EH (cell line): ENCODE measurements at regions not wholly inside any gene's neighbourhood (a gene's known extent, or its start where the extent isn't known, plus 50 kb on each side); places are given as distances from the start of the nearest gene placed in this dataset.

Source experiments
- DNase-seq: peaks from one replicate; pipeline ENCODE4 v3.0.0-alpha.2; 2015; ENCODE audit warnings: low read depth

DNA sequence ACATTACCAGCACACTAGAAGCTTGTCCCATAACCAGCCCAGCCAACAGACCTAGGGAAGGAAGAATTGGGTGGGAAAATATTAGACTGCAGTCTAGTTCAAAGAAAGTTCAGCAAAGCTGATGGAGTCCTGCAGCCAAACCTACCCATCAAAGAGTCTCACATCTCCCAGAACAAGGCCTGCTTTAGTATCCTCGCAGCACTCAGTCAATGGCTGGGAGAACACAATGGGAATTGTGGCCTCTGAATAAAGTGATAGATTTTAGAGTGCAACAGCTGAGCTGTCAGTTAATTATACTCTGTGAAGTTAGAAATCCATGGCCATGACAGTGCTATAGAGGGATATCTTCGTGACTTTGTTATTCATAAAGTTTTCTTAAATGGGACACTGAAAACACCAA, 207.2 kb upstream of the NAALADL2 start:
- DNase-seq: no peak

DNA sequence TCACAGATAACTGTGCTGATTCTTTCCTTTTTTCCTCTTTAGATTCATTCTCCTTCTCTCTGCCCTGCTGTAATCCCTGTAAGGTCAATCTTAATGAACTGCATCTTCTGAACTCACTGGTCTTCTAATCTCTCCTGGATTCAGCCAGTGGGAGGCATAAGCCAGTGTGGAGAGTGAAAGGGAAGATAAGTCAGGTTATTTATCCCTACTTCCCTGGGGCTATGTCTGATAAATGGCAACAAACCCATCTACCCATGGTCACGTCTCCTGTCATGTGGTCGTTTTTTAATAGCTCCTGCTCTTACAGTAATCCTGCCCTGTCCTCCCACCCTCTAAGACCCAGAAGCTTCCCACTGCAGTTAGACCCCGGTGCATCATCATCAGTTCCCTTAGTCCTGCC, 199.6 kb upstream of the NAALADL2 start:
- no peak for DNase-seq

DNA sequence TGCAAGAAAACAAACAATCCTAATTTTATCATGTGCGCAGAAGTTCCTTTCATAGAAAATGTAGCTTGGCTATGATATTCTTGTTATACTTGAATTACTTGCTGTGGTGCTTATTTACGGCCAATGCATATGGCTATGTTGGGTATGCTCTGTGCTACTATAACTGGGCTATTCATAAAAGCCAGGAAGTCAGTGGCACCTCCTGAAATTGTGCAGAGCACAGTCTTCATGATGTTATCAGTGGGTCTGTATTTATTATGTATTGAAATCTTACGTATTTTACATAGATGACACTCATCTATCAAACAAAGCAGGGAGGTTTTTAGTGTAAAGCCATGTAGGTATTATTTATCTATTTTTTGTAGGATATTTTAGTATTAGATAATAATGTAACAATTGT, 196.5 kb upstream of the NAALADL2 start:
- no peak for DNase-seq

DNA sequence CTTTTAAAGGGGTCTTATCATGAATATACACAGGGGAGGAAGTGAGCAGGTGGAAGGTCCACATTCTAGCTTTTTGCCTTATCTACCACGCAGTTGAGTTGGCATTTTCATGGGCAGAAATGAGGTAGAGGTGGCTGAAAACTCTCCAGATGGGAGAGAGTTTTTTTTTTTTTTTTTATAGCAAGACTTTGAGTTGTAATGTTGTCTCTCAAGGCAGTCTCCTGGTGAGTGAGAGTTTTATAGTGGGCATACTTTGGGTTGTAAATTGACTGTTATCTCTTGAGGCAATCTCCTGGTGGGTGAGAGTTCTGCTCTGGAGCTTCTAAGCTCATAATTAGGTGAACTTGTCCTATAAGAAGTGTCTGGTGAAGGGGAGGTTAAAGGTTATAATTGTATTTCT, 191.7 kb upstream of the NAALADL2 start:
- DNase-seq: no peak

DNA sequence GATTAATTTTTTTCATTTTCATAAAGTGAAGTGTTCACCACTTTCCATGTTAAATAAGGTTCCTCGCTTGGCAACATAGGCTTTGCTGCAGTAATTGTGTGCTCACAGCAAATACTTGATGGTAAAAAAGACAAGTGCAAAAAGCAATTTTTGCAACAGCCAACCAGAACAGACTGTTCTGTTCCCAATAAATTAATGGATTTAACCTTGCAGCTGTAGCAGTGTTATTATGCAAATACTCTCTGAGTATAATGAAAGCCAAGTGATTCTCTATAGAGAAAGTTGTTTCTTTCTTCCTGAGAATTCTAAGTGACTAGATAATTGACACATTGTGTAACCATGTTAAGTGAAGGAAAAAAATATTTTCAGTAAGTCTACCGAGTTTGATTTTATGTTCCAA, 183.7 kb upstream of the NAALADL2 start:
- no peak for DNase-seq

DNA sequence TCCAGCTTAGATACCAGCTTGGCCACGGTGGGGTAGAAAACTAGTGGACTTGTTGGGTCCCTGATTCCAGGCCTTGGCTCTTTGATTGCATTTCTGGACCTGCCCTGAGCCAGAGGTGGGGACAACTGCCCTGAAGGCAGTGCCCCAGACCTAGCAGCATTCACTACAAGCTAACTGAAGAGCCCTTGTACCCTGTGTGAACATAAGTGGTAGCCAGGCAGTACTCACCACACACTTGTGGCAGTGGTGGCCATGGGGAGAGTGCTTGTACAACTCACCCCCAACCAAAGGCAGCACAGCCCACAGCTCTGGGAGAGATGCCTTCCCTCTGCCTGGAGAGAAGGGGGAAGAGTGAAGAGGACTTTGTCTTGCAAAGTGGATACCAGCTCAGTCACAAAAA, 177.3 kb upstream of the NAALADL2 start:
- DNase-seq: no peak

DNA sequence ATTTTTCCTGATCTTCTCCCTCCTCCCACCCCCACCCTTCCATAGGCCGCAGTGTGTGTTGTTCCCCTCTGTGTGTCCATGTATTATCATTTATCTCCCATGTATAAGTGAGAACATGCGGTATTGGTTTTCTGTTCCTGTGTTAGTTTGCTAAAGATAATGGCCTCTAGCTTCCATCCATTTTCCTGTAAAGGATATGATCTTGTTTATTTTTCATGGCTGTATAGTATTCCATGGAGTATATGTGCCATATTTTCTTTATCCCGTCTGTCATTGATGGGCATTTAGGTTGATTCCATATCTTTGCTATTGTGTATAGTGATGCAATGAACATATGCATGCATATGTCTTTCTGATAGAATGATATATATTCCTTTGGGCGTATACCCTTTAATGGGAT, 173.3 kb upstream of the NAALADL2 start:
- DNase-seq: no peak

DNA sequence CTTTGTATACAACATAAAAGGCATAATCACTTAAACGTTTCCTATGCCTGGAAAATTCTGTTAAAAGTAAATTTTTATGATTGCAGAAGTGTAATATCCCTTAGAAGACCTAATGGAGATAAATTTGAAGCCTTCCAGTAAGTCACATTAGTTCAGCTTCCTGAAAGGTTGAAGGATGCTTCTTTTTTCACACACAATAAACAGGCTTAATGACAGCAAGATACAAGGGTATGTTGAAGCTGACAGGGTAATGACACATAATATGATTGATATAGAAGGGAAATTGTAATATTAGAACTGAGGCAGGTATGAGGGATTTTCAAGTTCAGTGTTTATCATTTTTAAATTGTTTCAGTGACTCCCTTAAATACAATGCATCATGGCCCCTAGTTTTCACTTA, 161.8 kb upstream of the NAALADL2 start:
- no peak for DNase-seq

DNA sequence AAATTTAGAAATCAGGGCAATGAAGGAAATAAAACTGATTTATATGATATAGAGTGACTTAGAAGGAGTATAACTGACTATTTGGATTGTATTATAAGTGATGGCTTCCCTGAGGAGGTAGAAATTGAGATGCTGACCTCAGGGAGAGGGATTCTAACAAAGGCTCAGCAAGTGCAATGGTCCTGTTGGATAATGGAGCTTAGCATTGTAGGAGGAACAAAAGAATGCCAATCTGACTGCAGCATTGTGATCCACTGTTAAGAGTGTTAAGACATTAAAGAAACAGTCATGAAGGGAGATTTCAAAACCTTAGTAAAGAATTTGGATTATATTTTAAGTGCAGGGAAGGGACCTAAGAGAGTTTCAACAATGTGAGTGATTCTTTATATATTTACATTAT, 158.4 kb upstream of the NAALADL2 start:
- no peak for DNase-seq

DNA sequence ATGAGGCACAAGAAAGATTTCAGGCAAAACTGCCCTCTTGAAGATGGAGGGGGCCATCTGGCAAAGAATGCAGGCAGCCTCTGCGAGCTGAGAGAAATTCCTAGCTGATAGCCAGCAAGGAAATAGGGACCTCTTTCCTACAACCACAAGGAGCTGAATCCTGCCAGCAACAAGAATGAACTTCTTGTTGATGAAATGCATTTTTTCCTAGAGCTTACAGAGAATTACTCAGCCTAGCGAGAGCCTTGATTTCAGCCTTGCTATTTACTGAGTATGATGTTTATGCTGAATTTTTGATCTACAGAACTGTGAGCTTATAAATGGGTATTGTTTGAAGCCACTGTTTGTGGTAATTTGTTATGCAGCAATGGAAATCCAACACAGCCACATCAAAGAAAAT, 148.5 kb upstream of the NAALADL2 start:
- DNase-seq: peak; percentile 50

DNA sequence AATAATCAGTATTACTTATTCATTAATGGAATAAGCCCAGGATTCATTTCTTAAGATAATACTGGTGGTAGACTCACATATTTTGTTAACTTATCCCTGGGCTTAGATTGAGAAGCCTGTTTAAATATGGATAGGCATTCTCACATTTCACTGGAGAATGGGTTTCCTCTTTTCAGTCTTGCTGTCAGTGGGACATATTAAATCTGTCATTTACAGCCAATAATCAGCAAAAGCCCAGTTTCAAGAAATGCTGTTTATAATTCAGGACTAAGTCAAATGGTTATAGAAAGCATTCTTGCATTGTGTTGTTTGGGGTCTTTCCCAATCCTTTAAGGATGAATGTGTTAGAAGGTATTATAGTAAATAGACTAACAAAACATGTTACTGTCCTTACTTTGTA, 143.7 kb upstream of the NAALADL2 start:
- no peak for DNase-seq

DNA sequence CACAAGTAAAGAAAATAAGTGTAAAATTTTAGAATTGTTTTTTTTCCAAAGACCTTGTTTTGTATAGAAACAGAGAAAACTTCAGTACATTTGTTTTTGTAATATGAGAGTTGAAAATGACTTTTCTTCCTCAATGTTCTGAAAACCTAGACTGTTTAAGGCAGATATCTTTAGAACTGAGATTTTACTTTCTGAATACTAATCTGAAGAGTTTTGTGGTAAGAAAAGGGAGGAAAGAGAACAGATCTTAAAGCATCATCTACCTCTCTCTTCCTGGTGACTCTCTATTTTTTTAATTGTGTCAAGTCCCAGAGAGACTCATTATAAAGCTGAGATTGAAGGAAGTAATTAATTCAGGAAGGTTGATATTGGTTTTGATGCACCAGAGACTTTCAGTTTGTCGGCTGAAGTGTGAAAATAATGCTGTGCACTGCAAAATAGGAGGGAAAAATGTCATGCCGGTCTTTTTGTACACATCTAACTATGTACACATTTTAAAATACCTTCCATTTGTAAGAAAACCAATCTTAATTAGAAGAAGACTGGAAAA, 142.1 kb upstream of the NAALADL2 start:
- no peak for DNase-seq

DNA sequence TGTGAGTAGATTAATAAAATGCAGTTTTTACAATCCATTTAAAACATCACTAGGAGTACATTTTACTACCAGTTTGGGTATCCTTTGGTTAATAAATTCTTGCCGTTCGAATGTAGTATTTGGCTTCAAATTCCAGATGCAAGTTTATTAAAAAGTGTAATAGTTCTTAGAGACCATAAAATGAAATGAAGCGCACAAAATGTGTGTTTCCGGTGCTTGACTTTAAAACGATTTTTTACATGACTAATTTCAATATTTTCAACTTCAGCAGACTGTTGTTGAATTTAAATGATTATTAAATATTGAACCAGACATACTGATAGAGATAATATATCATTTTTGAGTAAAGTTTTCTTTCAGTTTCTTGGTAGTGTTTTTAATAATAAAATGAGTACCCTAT, 138.4 kb upstream of the NAALADL2 start:
- no peak for DNase-seq

DNA sequence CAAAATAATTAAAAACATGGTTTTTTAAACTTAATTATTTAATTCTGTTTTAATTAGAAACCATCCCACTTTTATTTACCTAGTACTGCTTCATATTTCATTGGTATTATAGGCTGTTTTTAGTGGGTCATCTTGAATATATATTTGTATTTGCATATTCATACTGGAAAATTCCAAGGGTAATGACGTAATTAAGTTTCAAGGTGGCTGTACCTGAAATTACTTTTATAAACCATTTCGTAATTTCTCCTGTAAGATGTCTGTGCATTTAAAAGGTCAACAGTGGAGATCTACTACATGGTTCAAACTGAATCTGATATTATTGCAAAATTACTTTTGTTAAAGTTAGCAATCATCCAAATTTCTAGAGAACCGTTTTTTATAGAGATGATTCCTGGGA, 133.8 kb upstream of the NAALADL2 start:
- DNase-seq: no peak

DNA sequence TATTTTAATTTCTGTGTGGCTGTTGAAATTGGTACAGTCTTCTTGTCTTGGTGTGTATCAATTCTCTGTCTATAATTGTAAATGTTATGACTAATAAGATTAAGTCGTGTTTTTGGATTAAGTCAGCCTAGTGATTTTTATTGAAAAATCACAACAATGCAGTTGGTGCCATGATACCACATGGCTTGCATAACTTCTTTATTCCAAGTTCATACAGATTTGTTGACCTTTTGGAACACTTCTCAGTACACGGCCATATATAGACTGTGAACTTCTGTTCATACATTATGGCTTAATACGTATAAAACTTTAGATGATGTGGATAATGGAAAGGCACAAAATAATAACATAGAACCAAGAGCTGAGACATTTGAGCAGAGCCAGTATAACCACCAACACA, 121.2 kb upstream of the NAALADL2 start:
- peak; percentile 22 for DNase-seq

DNA sequence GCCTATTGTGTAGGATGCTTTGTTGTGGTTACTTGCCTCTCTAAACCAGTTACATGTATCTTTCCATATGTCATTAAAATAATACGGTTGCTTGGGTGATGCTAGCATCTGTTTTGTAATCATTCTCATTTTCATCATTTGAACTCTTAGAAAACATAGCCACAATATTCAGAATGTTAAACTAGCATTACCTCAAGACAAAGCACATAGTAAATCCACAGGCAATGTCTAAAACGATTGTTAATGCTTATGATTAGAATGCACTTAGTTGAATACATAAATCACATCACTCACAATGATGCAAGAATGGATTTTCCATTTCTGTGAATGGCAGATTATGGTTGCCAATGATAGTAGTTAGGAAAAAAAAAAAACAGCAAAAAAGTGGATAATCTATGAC, 110.0 kb upstream of the NAALADL2 start:
- no peak for DNase-seq

DNA sequence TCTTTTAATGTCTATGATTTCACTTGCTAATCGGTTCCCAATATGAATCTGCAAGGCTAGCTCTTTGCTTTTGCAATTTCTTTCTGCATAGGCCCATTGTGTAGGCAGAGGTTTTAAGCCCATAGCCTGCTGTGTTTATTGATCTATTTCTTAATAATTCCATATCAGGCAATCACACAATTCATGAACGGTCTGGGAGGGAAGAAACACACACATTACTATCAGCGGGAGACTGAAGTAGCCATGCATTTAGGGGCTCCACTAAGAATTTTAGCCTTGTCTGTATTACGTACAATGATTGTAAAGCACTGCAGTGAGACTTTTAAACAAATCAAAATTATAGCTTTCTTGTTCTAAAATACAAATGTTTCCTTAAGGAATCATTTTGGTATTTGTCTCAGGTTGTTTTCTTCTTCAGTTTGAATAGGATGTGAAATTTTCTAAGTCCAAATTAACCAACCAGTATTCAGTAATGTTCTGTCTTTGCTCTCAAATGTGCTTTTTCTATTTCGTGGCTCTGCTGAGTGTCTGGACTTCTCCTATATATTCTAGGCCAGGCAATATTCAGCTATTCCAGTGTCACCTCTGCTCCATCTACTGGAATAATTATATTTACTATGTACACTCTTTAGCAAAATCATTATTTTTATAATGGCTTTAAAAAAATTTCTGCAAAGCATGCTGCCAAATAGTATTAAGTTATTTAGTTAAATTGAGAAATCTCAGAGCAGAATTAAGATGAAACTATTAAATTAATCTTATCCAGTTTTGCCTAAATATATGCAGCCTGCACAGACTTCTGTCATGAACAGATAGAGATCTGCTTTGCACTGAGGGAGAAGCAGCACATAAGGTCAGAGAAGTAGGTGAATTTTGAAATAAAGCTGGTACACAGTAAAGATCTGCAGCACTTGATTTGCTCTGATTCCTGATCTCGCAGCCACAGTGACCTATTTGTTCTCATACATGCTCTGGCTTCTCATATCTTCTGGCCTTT, 103.0 kb upstream of the NAALADL2 start:
- DNase-seq: no peak

DNA sequence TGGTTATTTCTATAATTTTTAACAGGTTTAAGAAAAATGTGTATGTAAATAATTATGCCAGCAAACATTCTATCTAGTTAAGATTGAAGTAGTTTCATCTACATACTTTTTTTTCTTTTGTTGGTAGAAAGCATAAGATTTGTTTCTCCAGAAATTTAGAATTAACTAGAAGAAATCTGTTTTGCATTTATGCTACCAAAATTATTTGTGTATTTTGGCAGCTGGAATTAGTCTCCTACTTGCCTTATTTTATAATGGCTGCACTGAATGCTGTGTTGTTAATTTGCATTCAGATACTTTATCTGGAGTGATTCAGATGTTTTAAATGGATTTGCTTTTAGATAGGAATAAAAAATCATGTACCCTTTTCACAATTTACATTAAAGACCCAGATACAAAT, 100.2 kb upstream of the NAALADL2 start:
- peak; percentile 1 for DNase-seq

DNA sequence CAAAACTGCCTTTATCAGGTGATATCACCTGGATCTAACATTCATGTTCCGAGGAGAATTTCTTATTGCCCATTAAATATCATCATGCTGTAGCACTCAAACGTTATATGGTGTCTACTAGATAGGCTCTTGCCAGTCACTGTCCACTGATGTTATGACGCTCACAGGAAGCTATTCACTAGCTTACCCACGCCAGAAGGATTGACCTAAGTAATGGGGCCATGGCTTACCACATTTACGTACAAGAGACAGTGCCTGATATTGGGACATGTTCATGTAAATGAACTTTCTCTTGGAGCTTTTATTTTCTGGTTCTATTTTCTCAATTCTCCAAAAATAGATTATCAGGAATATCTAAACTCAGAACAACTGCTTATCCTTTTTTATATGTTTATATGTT, 91.7 kb upstream of the NAALADL2 start:
- DNase-seq: no peak

DNA sequence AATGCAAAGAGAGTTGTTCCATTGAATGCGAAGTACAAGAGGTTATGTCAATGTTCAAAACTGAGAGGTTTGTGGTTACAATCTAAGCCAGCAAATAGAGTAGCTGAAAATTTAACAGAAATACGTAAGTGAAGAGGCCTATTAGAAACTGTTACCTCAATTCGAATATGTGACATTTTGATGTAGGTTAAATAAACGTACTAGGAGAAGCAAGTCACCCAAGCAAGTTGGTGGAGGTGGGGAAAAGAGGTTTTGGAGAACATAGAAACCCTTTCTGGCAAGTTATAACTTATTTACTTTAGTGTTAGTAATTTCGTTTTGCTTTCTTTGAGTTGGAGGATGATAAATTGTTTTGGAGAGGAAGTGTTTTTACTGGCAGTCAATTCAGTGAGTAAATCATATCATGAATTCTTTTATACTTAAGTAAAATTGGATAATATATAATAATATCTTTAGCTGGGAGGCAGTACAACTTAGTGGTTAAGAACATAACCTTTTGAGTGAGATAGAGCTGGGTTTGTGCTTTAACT, 91.2 kb upstream of the NAALADL2 start:
- DNase-seq: peak; percentile 40

DNA sequence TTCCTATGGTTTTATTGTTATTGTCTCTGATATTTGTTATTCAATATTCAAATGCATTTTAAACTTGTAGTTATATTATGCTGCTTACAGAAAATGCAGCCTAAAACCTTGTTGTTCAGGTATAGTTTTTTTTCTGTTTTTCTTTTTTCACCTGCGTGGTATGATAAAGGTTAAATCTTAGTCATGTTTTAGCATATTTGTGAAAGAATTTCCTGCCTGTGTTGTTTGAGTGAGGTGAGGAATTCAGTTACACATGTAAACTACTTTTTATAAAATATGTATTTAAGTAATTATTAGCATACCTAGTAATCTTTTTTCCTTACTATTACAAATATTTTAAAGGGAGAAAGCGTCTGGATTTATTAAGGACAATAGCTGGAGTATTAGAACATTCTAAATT, 90.0 kb upstream of the NAALADL2 start:
- no peak for DNase-seq

DNA sequence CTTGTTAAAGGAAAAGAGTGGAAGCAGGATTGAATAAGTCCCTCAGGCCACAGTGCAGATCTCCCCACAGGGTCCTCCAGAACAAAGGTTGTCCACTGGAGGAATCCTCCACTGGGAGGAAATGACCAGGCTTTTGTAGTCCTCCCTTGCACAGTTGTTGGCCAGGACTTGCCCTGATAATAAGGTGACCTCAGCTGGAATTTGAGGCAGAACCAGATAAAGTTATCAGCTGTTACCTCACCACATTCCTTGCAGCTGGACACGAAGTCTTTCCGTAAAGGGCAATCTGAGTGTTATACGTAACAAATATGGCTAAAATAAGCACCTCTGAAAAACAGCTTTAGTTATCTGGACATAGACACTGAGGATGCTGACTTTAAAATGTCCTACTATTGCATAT, 83.5 kb upstream of the NAALADL2 start:
- peak; percentile 5 for DNase-seq

DNA sequence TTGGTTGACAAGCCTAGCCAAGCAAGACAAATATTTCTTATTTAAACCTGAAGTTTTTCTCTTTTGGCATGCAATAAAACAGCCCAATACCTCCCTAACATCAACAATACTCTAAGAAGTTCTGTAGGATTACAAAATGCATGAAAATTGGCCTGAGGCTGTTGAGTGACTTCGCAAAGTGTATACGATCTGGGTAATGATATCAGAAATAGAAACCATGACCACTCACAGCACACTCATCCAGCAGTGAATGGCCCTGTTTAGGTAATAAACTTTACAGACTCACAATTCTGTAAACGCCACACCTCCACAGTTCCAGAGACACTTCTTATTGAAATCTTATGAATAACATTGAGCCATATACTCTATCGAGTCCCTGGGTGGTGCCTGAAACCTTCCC, 83.0 kb upstream of the NAALADL2 start:
- peak; percentile 68 for DNase-seq

DNA sequence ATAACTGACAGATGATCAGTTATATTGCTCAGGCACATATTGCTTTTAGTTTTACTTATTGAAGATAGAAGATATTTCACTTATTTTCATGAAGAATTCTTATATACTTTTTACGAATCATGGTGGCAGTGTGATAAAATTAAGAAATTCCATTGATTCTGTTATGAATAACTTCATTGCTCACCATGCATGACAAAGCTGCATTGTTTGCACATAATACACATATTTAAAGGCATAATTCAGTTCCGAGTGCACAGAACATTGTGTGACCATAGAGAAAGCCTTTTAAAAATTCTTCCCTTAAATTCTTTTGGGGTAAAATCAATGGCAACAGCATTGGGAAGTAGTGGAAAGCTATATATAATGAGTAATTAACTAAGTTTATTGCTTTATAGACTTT, 82.5 kb upstream of the NAALADL2 start:
- DNase-seq: peak; percentile 2
